ENCODE measurements at regions not wholly inside any gene's neighbourhood (a gene's known extent, or its start where the extent isn't known, plus 50 kb on each side); places are given as distances from the start of the nearest gene placed in this dataset.

GRCh38 chr19:31096935-31097545, 252.2 kb downstream of the TSHZ3 start:
- ChIA-PET CTCF (no interaction called here), POLR2A (no interaction called here)

GRCh38 chr19:31096062-31096830, 253.0 kb downstream of the TSHZ3 start:
- CTCF ChIA-PET, result no interaction called here
- POLR2A ChIA-PET, result no interaction called here

DNA sequence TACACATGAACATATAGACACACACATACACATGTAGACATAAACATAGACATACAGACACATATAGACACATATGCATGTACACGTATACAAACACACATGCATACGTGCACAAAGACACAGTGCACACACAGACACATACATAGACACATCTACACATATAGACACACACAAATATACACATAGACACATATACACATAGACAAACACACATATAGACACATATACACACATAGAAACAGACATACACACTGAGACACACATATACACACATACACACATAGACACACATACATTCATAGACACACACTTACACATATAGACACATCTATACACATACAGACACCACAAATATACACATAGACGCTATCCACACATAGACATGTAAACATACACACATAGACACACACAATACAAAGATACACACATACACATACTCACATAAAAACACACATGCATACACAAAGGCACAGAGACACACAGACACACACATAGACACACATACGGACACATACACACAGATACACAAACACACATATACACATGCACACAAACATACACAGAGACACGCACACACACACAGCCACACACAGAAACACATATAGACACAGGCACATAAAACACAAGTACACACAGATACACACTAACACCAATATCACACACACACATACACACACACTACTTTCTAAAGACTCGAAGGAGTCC, 254.0 kb downstream of the TSHZ3 start:
- CTCF ChIA-PET, result no interaction called here

DNA sequence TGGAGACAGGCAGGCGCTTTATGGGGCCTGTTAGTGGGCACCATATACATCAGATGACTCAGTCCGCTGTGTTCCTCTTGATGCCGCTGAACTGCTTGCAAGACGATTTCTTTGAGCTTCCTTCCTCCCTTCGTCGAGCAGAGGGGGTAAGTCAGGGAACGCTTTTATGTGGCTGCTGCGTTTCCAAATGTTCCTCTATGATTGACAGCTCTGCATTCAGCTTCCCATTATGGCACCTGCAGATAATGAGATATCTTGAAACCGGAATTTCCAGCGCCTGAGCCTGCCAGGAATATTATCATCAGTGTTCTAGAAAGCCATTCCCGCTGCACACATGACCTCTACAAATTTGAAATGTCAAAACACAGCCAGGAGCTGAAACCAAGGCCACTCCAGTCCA, 257.0 kb downstream of the TSHZ3 start:
- ChIA-PET POLR2A (no interaction called here), CTCF (no interaction called here)

More for the DNA sequence above, 254.0 kb downstream of the TSHZ3 start:
- POLR2A ChIA-PET, result no interaction called here

DNA sequence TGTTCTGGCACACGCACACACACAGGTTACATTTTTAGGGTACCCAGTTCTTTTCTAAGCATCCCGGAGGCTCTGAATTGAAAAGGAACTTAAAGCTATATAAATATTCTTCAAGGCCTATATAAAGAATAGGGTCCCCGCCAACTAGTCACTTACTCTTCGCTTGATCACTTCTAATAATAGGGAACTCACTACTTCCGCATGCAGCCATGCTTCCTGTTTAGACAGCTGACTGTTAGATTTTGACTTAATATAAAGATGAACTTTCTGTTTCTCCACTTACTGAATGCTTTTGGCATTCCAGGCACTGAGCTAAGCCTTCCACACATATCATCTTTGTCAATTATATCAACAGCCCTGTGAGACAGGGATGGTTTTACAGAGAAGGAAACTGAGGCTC, 259.6 kb downstream of the TSHZ3 start:
- POLR2A ChIA-PET, result no interaction called here
- CTCF ChIA-PET, result no interaction called here

GRCh38 chr19:31085125-31085524, 264.1 kb downstream of the TSHZ3 start:
- CTCF ChIA-PET, result no interaction called here
- POLR2A ChIA-PET, result no interaction called here

DNA sequence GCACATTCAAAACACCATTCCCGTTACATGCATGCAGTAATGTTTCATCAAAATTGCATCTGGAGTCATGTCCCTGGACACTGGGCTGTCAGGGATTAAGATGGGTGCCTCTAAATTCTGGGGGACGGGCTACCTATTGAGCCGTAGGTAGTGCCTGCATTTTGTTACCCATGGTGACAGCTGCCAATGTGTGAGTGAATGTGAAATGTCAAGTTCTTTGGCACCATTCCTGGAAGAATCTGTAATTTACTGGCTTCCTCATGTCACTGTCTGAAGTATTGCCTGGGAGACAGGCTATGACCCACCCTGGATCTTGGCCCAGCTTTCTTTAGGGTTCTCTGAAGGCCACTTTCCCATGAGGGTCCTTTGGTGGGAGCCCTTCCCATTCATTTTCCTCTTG, 266.1 kb downstream of the TSHZ3 start:
- CTCF ChIA-PET, result no interaction called here
- POLR2A ChIA-PET, result no interaction called here

GRCh38 chr19:31075146-31075655, 274.0 kb downstream of the TSHZ3 start:
- CTCF ChIA-PET, result no interaction called here
- POLR2A ChIA-PET, result interaction anchor here (0.7 kb wide), 1 partner anchor 72 kb away, joined by 3 read pairs; no protein-coding TSS in a partner anchor

GRCh38 chr19:31074199-31075125, 274.8 kb downstream of the TSHZ3 start:
- CTCF ChIA-PET, result no interaction called here
- POLR2A ChIA-PET, result interaction anchor here (0.7 to 0.8 kb wide), 2 partner anchors 73 to 97 kb away, joined by 3 to 4 read pairs; no protein-coding TSS in a partner anchor

DNA sequence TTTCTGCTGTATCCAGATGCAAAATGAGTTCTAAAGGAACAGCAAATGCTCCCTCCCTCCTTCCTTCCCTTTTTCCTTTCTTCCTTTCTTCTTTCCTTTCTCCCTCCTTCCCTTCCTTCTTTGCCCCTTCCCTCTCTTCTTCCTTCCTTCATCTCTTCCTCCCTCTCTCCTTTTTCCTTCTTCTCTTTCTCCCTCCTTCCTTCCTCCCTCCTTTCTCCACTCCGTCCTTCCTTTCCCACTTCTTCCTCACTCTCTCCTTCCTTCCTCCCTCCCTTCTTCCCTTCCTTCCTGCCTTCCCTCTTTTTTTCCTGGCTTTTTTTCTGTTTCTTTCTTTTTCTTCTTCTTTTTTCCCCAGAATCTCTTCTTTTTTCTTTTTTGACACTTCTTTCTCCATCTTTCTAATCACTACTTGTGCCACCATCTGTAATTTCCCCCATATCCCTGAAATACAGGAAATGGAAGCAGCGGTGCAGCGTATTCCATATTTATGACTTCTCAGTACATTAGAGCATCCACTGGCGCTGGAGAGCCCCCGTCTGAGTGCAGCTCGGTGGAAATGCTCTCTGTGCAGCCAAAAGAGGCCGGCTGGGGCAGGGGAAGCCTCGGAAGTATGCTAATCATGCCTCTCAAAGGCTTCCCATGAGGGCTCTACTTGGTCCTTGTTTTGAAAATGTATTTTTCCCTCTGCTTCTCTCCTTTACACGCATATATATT, 275.6 kb downstream of the TSHZ3 start:
- CTCF ChIA-PET, result no interaction called here

GRCh38 chr19:31072451-31072850, 276.8 kb downstream of the TSHZ3 start:
- POLR2A ChIA-PET, result no interaction called here
- CTCF ChIA-PET, result no interaction called here

More for the DNA sequence above, 275.6 kb downstream of the TSHZ3 start:
- POLR2A ChIA-PET, result interaction anchor here (0.8 kb wide), 1 partner anchor 97 kb away, joined by 4 read pairs; no protein-coding TSS in a partner anchor

DNA sequence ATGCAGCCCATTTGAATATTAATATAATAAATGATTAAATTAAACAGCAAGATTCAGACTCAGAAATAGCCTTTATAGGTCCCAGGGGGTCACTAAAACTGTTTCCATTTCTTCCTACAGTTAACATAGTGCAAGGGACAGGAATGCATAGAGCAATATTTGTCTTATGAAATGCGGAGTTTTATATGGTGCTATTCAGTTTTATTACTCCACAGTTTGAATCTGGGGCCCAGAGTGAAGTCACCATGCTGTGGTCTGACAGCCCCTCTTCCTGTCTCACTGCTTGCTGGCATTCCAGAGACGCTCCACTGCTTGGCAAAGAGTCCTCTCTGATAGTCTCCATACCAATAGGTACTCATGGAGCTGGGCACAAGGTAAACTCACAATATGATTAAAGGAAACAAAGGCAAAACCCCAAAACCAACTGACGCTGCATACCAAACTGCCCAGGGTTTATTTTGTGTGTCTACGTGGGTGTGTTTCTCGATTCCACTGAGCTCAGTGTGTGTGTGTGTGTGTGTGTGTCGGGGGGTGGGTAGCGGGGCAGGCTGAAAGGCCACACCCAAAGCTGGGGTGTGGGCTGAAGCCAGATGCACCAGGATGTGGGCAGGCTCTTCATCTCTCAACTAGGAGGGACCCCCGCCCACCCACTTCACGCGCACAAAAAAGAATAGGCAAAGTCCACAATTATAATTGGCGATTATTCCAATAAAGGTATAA, 277.9 kb downstream of the TSHZ3 start:
- CTCF ChIA-PET, result interaction anchor here (0.6 kb wide), 1 partner anchor 1298 kb away, joined by 3 read pairs; no protein-coding TSS in a partner anchor
- POLR2A ChIA-PET, result no interaction called here

DNA sequence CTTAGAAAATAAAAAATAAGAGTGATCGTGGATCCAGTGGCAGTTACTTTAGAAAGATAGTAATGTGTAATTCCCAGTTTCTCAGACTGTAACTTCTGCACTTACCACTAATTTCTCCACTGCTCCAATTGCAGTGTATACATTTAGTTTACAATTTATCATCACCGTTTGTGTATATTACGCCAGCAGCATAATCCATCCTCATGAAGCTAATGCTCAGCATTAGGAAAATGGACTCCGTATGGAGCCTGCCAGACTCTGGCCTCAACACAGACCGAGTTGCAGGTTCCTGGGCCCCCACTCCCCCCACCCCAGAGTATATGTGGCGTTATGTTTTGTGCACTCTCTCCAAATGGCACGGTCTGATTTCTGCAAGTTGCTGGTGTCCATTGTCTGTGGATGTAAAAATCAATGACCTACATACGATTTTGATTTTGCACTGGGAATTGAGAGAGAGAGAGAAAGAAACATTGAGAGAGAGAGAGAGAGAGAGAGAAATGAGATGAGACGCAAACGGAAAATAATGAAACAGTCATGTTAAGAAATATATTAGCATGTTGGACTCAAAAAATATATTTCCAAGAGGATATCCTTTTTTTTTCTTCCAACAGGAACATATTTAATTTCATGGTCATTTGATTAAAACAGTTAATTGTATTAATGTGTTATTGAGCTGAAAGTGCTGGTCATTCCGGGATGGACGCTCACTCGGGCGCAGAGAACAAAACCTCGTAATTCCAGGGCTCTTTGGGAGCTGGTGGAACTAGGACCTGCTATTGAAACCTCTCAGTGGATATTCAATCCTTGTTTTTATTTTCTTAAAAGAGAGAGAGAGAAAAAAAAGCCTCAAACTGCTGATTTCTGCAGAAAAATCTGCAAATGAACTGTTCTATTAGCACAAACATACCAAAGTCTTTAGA, 278.8 kb downstream of the TSHZ3 start:
- POLR2A ChIA-PET, result no interaction called here

DNA sequence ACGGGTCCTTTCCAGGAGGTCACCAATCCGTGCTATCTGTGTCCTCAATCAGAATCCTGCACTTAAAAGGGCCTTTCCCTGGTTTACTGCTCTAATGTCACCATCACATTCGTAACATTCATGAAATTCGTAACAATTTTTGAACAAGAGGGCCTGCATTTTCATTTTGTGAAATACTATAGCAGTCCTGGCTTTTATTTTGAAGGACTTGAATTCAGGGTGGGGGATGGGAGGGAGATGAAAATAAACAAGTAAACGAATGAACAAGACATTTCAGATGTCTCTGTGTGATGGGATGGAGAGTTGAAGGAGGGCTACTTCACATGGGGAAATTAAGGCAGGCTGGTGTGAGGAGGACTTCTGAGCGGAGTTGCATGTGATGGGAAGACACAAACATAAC, 281.0 kb downstream of the TSHZ3 start:
- CTCF ChIA-PET, result no interaction called here
- POLR2A ChIA-PET, result no interaction called here

More for the DNA sequence above, 278.8 kb downstream of the TSHZ3 start:
- CTCF ChIA-PET, result no interaction called here

DNA sequence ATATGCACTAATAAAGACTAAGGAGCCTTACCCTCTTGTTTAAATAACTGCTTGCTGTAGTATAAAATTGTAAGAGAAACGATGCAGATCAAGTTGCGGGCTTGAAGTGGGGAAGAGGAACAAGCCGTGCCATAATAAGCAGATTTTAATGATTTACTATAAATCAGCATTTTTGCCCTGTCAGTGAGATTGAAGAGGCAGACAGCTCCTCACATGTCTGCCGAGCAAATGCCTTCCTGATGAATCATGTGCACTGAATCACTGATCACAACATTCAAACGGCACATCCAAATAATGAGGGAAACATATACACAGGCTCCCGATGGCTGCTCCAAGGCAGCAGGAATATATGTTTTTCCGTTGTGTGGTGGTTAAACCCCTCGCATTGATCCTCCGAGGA, 282.9 kb downstream of the TSHZ3 start:
- ChIA-PET CTCF (no interaction called here), POLR2A (no interaction called here)

DNA sequence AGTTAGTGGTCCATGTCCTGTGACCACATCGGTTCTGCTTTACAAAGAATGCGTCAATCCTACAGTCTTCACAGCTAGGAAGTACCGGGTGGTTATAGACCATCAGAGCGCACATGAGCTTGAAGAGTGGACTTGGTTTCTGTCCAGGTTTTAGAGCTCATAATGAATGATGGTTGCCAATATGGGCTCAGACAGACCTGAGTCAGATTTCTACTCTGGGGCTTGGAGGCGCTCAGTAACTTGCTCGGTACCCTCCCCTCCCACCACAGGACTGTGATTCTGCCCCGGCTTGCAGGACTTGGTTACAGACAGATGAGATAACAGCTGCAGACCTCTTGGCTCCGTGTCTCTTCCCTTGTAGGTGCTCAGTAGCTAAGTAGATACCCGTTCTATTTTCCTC, 284.7 kb downstream of the TSHZ3 start:
- ChIA-PET CTCF (interaction anchor here (0.5 kb wide), 1 partner anchor 1211 kb away, joined by 6 read pairs; no protein-coding TSS in a partner anchor), POLR2A (no interaction called here)

- POLR2A ChIA-PET, result no interaction called here
- CTCF ChIA-PET, result no interaction called here
These were observed 290.4 kb downstream of the TSHZ3 start for GRCh38 chr19:31058676-31059340.
